HG02678 (cell line): ENCODE measurements at regions not wholly inside any gene's neighbourhood (a gene's known extent, or its start where the extent isn't known, plus 50 kb on each side); places are given as distances from the start of the nearest gene placed in this dataset.

Experiments
- ATAC-seq: cut with Tn5 transposase; IDR thresholded peaks from one replicate; pipeline ENCODE4 v1.9.1; 2021; ENCODE audit warnings: mild to moderate bottlenecking, moderate library complexity; ENCODE audit not compliant: unreplicated experiment

DNA sequence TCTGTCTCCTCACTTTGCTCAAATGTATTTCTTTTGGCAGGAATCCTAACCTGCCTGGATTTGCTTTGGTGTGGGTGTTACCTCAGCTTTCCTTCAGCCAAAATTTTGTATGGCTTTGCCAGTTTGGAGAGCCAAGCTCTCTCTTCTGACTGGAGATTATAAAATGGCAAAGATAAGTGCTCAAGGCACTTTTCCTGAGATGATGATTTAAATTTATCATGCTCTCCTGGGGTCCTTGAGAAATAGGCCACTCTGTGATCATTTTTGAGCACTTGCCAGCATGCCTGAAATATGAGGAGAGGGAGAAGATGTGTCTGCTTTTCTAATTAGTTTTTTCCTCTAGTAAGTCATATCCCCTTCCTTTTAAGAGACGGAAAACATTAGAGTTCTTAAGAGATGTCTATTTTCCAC lies 683.0 kb downstream of the SLC4A3 start:
- no peak for ATAC-seq

DNA sequence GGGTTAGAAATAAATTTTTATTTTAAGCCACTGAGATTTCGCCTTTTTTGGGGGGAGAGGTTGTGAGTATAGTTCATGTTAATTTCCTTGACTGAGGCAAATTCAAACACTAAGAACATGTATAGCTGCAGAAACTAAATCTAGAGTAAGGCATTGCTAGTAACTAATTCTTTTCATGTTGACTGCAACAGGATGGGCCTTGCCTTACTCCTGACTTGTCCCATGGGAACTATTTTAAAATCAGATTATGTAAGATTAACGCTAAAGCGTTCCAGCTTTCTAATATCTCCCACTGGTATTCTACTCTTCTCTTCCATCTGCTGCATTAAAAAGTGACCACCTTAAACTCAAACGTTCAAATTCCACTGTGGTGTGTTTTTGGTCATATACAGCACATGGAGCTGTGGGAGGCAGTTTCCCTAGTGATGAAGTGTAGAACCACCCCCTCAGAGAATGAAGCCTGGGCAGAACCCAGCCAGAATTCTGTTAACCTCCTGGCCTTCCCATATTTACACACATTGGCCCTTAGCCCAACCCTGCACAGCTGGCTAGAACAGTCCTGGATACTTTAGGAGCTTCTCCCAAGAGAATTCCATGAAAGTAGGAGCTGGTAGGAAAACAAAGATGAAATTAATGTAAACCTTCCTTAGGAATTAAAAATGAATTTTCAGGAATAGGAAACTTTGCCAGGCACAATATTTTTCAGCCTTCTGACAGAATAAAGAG lies 687.8 kb downstream of the SLC4A3 start:
- ATAC-seq, result no peak

DNA sequence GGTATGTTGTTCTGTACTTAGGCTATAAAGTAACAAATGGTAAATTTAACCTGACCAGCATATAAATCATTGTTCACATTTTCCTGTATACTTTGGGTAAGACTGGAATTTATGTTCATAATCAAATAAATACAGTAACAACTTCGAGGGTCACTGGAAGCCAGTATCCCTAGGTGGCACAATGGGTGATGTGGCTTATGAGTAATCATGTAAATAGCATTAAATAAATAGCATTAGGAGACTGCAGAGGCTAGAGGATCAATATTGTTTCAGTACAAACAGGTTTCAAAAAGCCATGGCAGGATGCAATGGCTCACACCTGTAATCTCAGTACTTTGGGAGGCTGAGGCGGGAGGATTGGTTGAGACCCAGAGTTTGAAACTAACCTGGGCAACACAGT lies 690.6 kb downstream of the SLC4A3 start:
- no peak for ATAC-seq

DNA sequence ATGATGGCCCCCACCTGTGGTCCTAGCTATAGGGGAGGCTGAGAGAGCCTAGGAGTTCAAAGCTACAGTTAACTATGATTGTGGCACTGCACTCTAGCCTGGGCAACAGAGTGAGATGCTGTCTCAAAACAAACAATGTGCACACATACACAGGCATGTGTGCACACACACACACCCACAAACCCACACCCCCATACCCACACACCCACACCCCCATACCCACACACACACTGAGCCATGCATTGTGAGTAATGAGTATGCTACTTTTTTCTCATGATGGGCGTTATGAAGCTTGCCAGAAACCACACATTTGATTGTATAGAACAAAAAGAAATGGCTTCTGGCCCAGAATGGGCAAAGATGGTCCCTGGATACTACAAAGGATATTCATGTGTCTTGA lies 691.1 kb downstream of the SLC4A3 start:
- ATAC-seq, result no peak

DNA sequence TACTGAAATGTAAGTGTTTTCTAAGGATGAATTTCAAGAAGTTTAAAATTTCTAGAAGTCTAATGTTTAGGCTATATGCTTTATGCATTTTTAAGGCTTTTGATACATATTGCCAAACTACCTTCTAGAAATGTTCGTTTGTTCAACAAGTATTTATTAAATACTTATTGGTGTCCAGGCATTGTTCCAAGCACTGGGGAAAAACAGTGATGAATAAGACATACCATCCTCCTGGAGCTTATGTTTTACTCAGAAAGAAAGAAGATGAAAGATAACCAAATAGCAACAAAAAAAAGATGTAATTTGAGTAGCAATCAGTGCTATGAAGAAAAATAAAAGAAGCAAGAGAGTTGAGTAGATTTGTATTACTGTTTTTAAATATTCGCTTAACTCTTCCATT lies 692.9 kb downstream of the SLC4A3 start:
- ATAC-seq, result no peak

DNA sequence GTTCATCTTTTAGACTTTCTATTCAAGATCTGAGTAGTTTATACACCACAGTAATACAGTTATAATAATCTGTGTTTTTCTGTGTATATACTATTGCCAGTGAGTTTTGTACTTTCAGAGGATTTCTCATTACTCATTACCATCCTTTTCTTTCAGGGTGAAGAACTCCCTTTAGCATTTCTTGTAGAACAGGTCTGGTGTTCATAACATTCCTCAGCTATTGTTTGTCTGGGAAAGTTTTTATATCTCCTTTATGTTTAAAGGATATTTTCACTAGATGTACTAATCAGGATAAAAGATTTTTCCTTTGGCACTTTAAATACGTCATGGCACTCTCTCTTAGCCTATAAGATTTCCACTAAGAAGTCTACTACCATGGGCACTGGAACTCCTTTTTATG lies 705.5 kb downstream of the SLC4A3 start:
- no peak for ATAC-seq

DNA sequence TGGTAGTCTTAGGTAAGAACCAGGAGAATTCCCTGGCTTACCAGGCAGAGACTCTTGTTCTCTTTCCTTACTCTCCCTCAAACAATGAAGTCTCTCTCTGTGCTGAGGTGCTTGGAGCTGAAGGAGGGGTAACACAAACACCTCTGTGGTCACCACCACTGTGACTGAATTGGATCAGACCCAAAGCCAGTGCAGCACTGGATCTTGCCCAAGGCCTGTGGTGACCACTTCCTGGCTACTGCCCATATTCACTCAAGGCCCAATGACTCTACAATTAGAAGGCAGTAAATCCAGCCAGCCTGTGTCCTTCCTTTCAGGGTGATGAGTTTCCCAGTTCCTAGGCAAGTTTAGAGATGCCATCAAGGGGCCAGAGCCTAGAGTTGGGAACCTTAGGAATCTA lies 706.8 kb downstream of the SLC4A3 start:
- ATAC-seq, result no peak

DNA sequence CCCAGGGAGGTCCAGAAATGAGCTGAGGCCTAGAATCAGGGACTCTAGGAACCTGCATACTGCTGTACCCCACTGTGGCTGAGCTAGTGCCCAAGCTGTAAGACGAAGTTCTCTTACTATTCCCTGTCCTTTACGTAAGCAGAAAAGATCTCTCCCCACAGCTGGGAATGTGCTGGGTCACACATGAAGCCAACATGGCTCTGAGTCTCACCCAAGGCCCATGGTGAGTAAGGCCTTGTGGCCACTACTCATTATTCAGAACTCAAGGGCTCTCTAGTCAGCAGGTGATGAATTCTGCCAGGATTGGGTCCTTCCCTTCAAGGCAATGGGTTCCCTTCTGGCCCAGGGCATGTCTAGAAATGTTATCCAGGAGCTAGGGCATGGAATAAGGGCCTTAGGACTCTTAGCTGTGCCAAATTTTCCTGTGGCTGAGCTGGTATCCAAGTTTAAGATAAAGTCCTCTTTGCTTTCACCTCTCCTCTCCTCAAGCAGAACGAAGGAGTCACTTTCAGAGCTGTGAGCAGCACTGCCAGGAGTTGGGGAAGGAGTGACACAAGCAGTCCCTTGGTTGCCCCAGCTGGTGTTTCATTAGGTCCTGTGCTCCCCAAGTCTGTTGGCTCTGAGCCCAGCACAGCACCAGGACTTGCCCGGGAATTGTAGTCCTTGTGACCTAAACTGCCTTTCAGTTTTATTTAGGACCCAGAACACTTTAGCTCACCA lies 707.6 kb downstream of the SLC4A3 start:
- ATAC-seq, result no peak

DNA sequence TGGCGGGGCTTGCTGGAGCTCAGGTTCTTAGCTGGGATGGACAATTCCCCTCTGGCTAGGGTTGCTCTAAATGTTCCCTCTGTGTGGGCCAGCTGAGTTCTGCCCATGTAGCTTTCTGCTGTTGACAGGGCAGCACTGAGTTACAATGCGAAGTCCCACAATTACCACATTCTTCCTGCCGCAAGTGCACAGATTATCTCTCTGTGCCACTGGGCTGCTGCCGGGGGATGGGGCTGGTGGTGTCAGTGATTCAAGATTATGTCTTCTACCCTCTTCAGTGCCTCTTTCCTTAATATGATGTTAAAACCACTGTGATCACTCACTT lies 708.1 kb downstream of the SLC4A3 start:
- ATAC-seq, result no peak

DNA sequence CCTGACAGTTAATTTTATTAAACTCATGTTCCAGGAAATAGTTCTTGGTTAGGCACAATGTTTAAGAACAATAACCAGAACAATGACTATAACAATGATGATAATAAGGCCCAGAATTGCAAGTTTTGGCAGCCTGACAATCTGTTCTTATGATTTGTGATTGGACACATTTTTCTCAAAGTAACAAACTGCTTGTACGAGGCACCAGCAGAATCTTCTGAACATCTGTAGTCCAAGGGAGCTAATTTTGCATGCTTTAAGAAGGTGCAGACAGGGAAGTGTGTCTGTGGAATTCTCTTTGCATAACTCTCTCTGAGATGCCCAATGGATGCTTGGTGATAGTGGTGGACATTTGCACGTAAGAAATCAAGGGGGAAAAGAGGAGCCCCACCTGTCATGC lies 709.3 kb downstream of the SLC4A3 start:
- ATAC-seq, result no peak

DNA sequence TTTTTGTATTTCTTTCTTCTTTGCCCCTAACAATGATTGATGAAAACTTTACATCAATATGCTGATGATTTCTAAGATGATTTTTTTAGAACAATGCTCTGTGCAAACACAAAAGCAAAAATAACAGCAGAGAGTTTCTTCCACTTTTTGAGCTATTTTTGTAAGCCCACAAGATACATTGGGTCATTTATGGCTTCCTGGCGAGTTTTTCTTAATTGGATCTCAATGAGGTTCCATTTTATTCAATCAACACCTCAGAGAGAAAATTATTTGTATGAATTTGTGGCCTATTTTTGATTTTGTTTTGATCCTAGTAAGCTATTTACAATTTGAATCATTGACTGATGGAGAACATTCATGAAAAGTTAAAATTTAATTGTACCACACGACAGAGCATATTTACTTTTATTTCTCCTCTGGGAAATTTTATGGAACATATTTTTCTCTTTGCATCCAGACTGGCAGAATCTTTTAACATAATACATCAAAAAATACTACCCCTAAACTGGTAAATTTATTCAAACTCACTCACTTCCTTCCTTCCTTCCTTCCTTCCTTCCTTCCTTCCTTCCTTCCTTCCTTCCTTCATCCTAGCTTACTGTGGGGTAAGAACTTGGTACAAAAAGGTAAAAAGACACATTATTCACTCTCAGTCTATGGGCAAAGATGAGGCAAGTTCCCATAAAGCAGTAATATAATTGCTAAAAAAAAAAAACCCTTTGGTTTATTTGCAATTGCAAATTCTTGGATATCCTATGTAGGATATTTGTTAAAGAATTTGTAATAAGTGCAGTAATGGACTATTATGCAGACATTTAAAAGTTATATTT lies 710.4 kb downstream of the SLC4A3 start:
- ATAC-seq, result no peak

DNA sequence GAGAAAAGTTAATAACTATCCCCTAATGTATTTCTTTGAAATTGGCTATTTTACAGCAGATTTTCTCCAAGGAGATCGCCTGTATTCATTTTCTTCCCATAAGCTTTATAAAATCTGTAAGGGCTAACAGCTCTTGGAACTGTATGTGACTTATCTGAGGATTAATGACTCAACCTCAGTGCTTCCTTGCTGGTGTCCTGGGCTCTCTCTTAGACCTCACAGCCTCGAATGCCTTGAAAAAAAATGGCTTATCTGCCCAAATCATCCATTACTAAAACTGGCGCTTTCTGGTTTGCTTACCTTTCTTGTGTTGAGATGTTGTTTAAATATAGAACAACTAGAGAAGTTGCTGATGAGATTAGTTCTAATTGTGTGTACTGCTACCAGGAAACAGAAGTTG lies 713.6 kb downstream of the SLC4A3 start:
- no peak for ATAC-seq

DNA sequence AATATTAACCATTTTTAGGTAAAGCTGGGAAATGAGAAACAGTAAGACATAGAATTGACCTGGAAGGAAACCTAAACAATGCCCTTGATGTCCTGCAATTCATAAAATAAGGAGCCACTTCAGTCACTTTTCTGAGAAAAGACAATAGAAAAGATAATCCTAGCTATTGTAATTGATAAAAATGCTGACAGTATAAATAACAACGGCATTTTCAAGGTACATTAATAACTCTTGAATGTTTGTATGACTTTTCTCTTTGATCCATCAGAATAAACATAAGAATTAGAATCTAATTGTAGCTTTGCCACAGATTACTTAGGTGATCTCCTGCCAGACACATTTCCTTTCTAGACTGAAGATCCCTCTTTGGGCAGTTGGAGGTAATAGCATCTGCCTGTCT lies 719.5 kb downstream of the SLC4A3 start:
- no peak for ATAC-seq

DNA sequence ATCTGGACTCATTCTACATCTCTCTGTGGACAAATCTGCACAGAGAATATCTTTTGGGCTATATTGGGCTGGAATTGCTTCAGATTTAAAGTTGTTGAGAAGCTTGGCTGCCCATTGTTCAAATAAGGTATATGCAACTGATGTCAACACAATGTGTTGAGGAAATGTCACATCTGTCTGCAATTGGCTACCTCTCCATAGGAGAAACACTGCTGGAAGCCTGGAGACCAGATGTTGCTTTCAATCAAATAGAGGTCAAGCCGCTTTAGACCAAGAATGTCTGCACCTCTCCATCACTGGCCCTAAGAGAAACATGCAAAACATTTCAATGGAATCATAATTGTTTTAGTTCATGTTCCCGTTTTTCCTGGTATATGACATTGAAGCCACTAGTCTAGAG lies 720.2 kb downstream of the SLC4A3 start:
- no peak for ATAC-seq

DNA sequence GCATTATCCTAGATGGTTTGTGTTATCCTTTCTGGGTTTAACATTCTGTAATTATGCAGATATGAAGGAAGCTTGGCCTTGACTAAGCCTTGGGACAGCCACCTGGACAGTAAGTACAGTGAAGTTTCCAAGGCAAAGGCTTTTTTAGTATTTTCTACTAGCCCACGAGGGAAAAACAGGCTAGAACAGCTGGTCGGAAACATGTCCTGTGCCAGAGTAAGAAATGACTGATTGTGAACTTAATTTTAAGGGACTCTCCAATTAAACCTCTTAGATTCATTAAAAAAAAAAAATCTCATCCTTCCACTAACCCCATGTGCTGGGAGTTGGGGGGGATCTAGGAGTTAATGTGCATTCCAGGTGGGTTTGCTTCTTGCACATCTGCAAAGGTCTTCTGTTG lies 720.8 kb downstream of the SLC4A3 start:
- ATAC-seq, result no peak

DNA sequence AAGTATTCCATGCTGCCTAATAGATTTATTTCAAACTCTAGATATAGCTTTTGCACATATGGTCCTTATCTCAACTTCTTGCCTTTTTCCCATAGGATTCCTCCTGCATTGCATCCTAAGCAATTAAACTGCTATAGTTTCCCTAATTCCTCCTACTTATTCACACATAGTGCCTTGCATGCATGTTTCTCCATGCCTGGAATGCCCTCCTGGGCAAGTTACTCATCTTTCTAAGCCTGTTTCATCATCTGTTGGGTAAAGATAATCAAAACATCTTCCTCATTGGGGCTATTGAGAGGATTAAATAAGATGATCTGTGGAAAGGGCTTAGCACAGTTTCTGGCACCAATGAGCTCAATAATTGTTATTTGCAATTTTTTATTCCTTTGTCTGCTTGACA lies 726.5 kb downstream of the SLC4A3 start:
- ATAC-seq, result no peak

DNA sequence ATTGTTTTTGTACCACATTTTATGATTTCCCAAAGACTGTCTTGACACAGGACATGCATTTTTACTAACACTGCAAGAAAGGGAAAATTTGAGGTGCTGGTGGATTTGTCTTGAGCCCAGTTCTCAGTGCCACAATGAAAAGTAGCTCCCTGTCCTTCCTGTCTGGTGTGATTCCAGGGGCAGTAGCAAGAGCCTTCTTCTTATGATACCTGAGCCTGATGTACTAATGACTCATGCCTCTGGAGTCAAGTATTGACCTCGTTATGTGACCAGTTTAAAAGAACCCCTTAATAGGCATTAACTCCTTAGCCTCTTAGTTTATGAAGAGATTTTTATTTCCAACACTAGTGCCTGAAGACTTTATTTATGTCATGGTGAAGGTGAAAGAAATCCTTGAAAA lies 728.6 kb downstream of the SLC4A3 start:
- no peak for ATAC-seq

DNA sequence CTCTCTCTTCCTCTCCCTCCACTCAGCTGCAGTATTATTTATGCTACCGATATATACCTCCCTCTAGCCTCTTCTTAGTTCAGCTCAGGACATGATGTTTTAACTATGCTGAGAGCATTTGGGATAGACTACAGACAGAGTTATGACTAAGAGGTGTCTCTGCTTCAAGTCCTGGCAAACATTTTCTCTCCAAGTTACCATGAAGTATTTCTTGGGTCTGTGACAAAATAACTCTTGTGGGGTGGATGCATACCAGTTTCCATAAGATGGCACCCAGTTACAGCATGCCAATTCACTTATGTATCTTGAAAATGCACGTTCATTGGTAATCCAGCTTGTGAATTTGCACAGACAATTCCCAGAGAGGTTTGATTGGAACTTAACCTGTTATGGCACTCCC lies 737.6 kb downstream of the SLC4A3 start:
- no peak for ATAC-seq

DNA sequence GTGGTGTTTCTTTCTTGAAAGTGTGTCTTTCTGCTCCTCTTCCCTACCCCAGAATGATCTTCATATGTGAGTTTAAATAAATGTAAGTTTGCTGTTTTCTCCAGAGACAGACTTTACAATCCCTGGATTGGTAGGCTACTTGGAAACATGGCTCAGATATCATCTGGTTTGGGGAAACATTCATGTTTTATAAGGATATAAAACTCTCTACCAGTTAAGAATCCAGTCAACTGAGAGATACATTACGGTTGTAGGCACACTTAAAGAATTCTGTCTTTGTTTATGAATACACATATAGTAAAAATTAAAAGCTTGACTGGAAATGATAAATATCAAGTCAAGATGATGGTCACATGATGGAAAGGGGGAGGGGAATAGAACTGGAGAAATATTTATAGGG lies 739.3 kb downstream of the SLC4A3 start:
- ATAC-seq, result no peak

DNA sequence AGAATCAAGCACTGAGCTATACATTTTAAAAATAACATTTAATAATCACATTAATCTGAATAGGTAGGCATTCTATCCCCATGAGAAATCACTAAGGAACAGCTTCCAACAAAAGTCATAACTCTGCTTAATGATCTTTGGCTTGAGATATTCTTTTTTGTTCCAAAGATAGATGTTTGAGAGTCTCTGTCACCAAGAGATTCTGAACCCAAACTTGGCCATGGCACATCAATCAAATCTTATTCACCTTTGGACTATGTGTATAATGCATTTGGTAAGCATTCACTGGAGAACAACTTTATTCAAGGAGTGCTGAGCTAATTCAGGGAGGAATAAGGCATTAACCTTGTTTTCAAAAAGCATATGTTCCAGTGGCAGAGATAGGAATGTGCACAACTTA lies 743.3 kb downstream of the SLC4A3 start:
- ATAC-seq, result no peak

DNA sequence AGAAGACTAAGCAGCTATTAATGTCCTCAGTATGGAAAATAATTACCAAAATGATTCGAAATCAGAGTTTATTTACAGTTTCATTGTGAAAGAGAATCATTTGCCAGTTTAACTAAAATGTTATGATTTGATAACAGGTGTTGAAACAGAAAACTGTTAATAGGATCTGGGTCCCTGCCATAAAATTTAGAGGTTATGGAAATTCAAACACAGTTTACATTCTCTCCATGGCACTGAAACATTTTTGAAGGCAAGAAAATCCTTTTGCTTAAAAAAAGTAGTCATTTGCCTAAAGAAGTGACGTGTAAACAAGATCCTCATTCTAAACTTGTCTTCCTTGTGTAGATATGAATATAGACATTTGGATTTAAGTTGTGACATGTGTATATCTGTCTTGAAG lies 743.8 kb downstream of the SLC4A3 start:
- no peak for ATAC-seq

DNA sequence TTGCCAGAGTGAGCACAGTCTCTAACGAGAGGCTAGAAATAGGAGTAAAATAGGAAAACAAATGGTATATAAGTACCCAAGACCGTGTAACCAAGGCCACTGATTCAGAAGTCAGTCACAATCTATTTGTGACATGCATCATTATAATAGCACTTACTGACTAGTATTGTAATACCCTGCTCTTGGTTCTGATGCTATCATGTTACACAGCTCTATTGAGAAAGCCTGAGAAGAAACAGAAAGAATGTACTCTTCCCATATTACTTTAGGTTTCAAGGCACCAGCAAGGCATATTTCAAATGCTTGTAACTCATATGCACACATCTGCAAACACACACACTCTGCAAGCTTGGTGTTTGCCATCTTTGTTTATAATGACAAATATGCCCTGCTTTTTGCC lies 746.4 kb downstream of the SLC4A3 start:
- no peak for ATAC-seq
